Chondrocyte (in vitro differentiated cells): ENCODE measurements at regions not wholly inside any gene's neighbourhood (a gene's known extent, or its start where the extent isn't known, plus 50 kb on each side); places are given as distances from the start of the nearest gene placed in this dataset.

Experiments used
- DNase-seq: peaks from one replicate; pipeline ENCODE4 v3.0.0; 2021; ENCODE audit warnings: mixed read lengths, low spot score
- H3K27ac Mint-ChIP-seq: one replicate; pipeline ENCODE4 v1.8.0; 2021; ENCODE audit warnings: mild to moderate bottlenecking, moderate library complexity, mixed read lengths; ENCODE audit not compliant: unreplicated experiment
- H3K27me3 Mint-ChIP-seq: 2 replicates; pipeline ENCODE4 v1.8.0; 2021; ENCODE audit warnings: low read depth, mixed read lengths
- H3K36me3 Mint-ChIP-seq: 2 replicates; pipeline ENCODE4 v1.8.0; 2021; ENCODE audit warnings: low read depth, mixed read lengths
- H3K4me1 Mint-ChIP-seq: 2 replicates; pipeline ENCODE4 v1.8.0; 2021; ENCODE audit warnings: low read depth, mild to moderate bottlenecking, mixed read lengths
- H3K4me3 Mint-ChIP-seq: one replicate; pipeline ENCODE4 v1.8.0; 2021; ENCODE audit warnings: mild to moderate bottlenecking, moderate library complexity, mixed read lengths; ENCODE audit not compliant: unreplicated experiment
- H3K9me3 Mint-ChIP-seq: 2 replicates; pipeline ENCODE4 v1.8.0; 2021; ENCODE audit warnings: low read depth, mixed read lengths
- CTCF ChIP-seq: fragments of 200-600 bp; sonication (generic); IDR thresholded peaks from 2 replicates; pipeline ENCODE4 v1.5.0; 2021; ENCODE audit warnings: antibody characterized with exemption, mild to moderate bottlenecking, moderate library complexity

GRCh38 chr5:107325866-107326265, 344.9 kb downstream of the EFNA5 start:
- Mint-ChIP-seq H3K27ac (no peak overlapping the region), H3K4me1 (peaks cover 12% of the 10 kb centered on the region), H3K4me3 (no peak overlapping the region), H3K36me3 (no peaks in the 10 kb centered on the region), H3K9me3 (no peaks in the 10 kb centered on the region), H3K27me3 (no peaks in the 10 kb centered on the region)
- no peak for TF ChIP-seq CTCF
- DNase-seq: no peak

GRCh38 chr5:107324809-107325208, 345.9 kb downstream of the EFNA5 start:
- H3K9me3 Mint-ChIP-seq: no peaks in the 10 kb centered on the region
- no peak overlapping the region for H3K4me3 Mint-ChIP-seq
- no peak for TF ChIP-seq CTCF
- H3K4me1 Mint-ChIP-seq: peaks cover 12% of the 10 kb centered on the region
- no peak overlapping the region for H3K27ac Mint-ChIP-seq
- H3K36me3 Mint-ChIP-seq: no peaks in the 10 kb centered on the region
- no peaks in the 10 kb centered on the region for H3K27me3 Mint-ChIP-seq
- no peak for DNase-seq

- Mint-ChIP-seq H3K4me1 (peaks cover 12% of the 10 kb centered on the region), H3K4me3 (no peak overlapping the region)
These were observed 346.7 kb downstream of the EFNA5 start for GRCh38 chr5:107324071-107324470.

GRCh38 chr5:107323536-107323935, 347.2 kb downstream of the EFNA5 start:
- no peaks in the 10 kb centered on the region for H3K27me3 Mint-ChIP-seq
- H3K4me3 Mint-ChIP-seq: no peak overlapping the region
- H3K36me3 Mint-ChIP-seq: no peaks in the 10 kb centered on the region
- H3K27ac Mint-ChIP-seq: no peak overlapping the region
- H3K4me1 Mint-ChIP-seq: peaks cover 12% of the 10 kb centered on the region
- no peak for TF ChIP-seq CTCF
- DNase-seq: no peak
- no peaks in the 10 kb centered on the region for H3K9me3 Mint-ChIP-seq

More at GRCh38 chr5:107324071-107324470, 346.7 kb downstream of the EFNA5 start:
- H3K9me3 Mint-ChIP-seq: no peaks in the 10 kb centered on the region
- TF ChIP-seq CTCF: no peak
- no peaks in the 10 kb centered on the region for H3K27me3 Mint-ChIP-seq
- DNase-seq: no peak
- H3K27ac Mint-ChIP-seq: no peak overlapping the region
- H3K36me3 Mint-ChIP-seq: no peaks in the 10 kb centered on the region

- DNase-seq: no peak
- no peak overlapping the region for H3K4me3 Mint-ChIP-seq
- H3K9me3 Mint-ChIP-seq: no peaks in the 10 kb centered on the region
- H3K36me3 Mint-ChIP-seq: no peaks in the 10 kb centered on the region
- no peaks in the 10 kb centered on the region for H3K27me3 Mint-ChIP-seq
- peaks cover 12% of the 10 kb centered on the region for H3K4me1 Mint-ChIP-seq
- no peak for TF ChIP-seq CTCF
- H3K27ac Mint-ChIP-seq: no peak overlapping the region
These were observed 347.8 kb downstream of the EFNA5 start for GRCh38 chr5:107322936-107323335.
